ENCODE measurements at regions not wholly inside any gene's neighbourhood (a gene's known extent, or its start where the extent isn't known, plus 50 kb on each side); places are given as distances from the start of the nearest gene placed in this dataset.

- TF ChIP-seq EZH2 (IDR thresholded peaks at IDR 0.05): no peak
- no peak for TF ChIP-seq FOXP2 (optimal IDR thresholded peaks at IDR 0.05; ENCODE audit: control extremely low read depth, extremely low read length, insufficient read depth)
Measured at GRCh38 chr9:1775230-1775629, 239.9 kb upstream of the SMARCA2 start.
